Astrocyte of the spinal cord (primary cell): ENCODE measurements at regions not wholly inside any gene's neighbourhood (a gene's known extent, or its start where the extent isn't known, plus 50 kb on each side); places are given as distances from the start of the nearest gene placed in this dataset.
A peak's percentile ranks its signal among the peaks of the same experiment; 100 is the strongest.

Experiments
- DNase-seq: peaks from one replicate; pipeline ENCODE4 v3.0.0; 2011; ENCODE audit warnings: low read depth, low spot score
- H3K4me3 ChIP-seq: 2 replicates; pipeline ENCODE4 v1.5.1; 2011; ENCODE audit warnings: low read depth, mild to moderate bottlenecking, low read length, moderate library complexity
- CTCF ChIP-seq: IDR thresholded peaks from 2 replicates; pipeline ENCODE4 v1.5.1; 2012; ENCODE audit warnings: low read depth, mild to moderate bottlenecking, low read length, inconsistent platforms
- in situ Hi-C: cut with HindIII; loops from 2 replicates; pipeline ENCODE4 v1.10.0; 2017; ENCODE audit warnings: low sequenced_read_pairs

GRCh38 chr3:154886437-154886836 is 193.7 kb upstream of the MME start:
- peak; percentile 99 for DNase-seq
- TF ChIP-seq CTCF, result no peak
- in situ Hi-C loops, result no loop called here
- no peak overlapping the region for H3K4me3 ChIP-seq

DNA sequence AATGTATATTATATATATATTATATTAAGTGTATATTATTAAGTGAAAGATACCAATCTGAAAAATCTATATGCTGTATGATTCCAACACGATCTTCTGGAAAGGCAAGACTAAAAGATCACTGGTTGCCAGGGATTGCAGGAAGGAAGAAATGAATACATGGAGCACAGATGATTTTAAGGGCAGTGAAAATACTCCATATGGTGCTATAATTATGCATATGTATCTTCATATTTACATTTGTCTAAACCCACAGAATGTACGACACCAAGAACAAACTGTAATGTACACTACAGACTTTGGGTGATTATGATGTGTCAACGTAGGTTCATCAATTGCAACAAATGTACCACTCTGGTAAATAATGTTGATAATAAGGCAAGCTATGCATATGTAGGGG is 194.7 kb upstream of the MME start:
- TF ChIP-seq CTCF, result no peak
- no peak for DNase-seq
- H3K4me3 ChIP-seq, result no peak overlapping the region
- in situ Hi-C loops, result no loop called here

DNA sequence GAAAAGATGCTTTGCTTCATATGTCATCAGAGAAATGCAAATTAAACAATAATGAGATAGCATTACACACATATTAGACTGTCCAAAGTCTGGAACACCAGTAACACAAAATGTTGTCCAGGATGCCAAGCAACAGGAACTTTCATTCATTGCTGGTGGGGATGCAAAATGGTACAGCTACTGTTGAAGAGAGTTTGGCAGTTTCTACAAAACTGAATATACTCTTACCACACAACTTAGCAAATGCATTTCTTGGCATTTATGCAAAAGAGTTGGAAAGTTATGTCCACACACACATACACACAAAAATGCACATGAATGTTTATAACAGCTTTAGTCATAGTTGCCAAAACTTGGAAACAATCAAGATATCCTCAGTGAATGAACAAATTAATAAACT is 195.2 kb upstream of the MME start:
- DNase-seq, result peak; percentile 43
- in situ Hi-C loops, result no loop called here
- TF ChIP-seq CTCF, result no peak
- no peak overlapping the region for H3K4me3 ChIP-seq

DNA sequence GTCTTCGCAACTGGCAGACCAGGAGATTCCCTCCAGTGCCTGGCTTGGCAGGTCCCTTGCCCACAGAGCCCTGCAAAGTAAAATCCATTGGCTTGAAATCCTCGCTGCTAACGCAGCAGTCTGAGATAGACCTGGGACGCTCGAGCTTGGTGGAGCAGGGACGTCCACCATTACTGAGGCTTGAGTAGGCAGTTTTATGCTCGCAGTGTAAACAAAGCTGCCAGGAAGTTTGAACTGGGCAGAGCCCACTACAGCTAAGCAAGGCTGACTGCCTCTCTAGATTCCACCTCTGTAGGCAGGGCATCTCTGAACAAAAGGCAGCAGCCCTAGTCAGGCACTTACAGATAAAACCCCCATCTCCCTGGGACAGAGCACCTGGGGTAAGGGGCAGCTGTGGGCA is 205.0 kb upstream of the MME start:
- no peak for TF ChIP-seq CTCF
- no peak for DNase-seq
- in situ Hi-C loops, result no loop called here

DNA sequence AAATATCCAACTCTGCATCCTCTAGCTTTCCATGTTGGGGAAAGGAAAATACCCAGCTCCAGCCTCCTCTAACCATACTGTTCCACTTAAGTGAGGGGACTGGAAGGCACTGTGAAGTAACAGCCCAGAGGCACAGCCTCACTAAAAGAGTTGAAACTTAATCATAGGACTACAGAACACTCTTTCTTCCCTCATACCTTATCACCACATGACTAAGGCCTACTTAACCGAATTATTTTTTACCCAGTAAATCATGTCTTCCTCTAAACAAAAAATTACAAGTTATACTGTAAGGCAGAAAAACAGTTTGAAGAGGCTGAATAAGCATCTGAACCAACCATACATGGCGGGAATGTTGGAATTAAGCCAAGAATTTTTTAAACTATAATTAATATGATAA is 207.4 kb upstream of the MME start:
- in situ Hi-C loops, result no loop called here
- DNase-seq, result no peak
- no peak for TF ChIP-seq CTCF
- H3K4me3 ChIP-seq, result no peak overlapping the region

More for the DNA sequence above, 205.0 kb upstream of the MME start:
- H3K4me3 ChIP-seq, result no peak overlapping the region

- H3K4me3 ChIP-seq, result no peak overlapping the region
- TF ChIP-seq CTCF, result no peak
- peak; percentile 71 for DNase-seq
- in situ Hi-C loops, result no loop called here
Observed at GRCh38 chr3:154872074-154872473, 208.0 kb upstream of the MME start.

DNA sequence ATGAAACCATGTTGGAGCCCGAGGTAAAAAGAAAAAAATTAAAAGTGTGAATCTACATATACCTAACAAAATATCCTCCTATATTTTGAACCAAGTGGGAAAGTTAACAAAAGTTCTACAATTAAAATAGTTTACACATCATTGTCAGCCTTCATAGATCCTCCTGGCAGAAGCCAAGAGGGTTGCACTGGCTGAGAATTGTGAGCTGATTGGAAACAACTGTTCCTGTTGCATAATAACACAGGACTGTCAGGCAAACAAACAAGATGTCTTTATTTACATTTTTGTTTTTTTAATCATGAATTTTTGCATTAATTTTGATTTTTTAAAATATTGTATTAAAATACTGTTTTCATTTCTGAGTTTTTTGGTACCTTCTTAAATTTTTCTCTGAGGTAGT is 215.2 kb upstream of the MME start:
- no peak for DNase-seq
- H3K4me3 ChIP-seq, result no peak overlapping the region
- TF ChIP-seq CTCF, result no peak
- in situ Hi-C loops, result no loop called here
